K562 (cell line): ENCODE measurements at regions not wholly inside any gene's neighbourhood (a gene's known extent, or its start where the extent isn't known, plus 50 kb on each side); places are given as distances from the start of the nearest gene placed in this dataset.

Experiments used
- ATAC-seq: fragments of 200-7000 bp; cut with Tn5 transposase; 3 replicates; pipeline ENCODE4 v1.9.1; 2020; ENCODE audit warnings: moderate library complexity
- BruUV-seq: library from RNA; stranded (reverse); fragments of 400-500 nt; replicated peaks from 2 replicates; lab custom pipeline; 2021; lab: Mats Ljungman, UMichigan
- CTCF ChIA-PET: fragments of 300-600 bp; formaldehyde crosslinking; extraction: SDS; loops from one replicate; lab custom pipeline; 2021; ENCODE audit warnings: low intra/inter-chr PET ratio; lab: Yijun Ruan, JAX
- POLR2A ChIA-PET: fragments of 300-600, 350-650 bp; sonication (Branson Sonifier 250); formaldehyde crosslinking; extraction: SDS; loops from one replicate; lab custom pipeline; 2021; ENCODE audit warnings: antibody characterized with exemption, inconsistent platforms; lab: Yijun Ruan, JAX
- DNase-seq, 4 experiments: peaks; one replicate each; pipeline versions ENCODE4 v3.0.0 to v3.0.0-alpha.2; 2011 to 2018; ENCODE audit warnings: low spot score in 3 of 4, mixed read lengths in 3 of 4; ENCODE audit errors: extremely low read depth in 1 of 4
- FAIRE-seq: peaks from 2 replicates; lab custom pipeline; 2011; peaks lifted over from hg19 to GRCh38; lab: Jason Lieb, UNC
- H2AFZ ChIP-seq: 2 replicates; pipeline ENCODE4 v1.6.0; 2011; ENCODE audit warnings: low read depth, low read length, control low read depth, inconsistent platforms
- H3K27ac ChIP-seq: fragments of 200-600 bp; 3 replicates; pipeline ENCODE4 v1.8.0; 2011; ENCODE audit warnings: low read depth, mild to moderate bottlenecking, control low read depth, inconsistent platforms, low read length, moderate library complexity, mixed read lengths; ENCODE audit errors: extremely low read depth
- H3K27me3 ChIP-seq, 2 experiments: fragments of 300-600 bp in 1 of 2; 2 replicates in 1 of 2; 3 replicates in 1 of 2; pipeline versions ENCODE4 v1.6.0 to v1.8.0; 2011; ENCODE audit warnings: inconsistent platforms in 2 of 2, low read length in 2 of 2, mild to moderate bottlenecking in 1 of 2, mixed read lengths in 1 of 2, moderate library complexity in 1 of 2; ENCODE audit not compliant: control insufficient read depth in 2 of 2, insufficient read depth in 2 of 2
- H3K36me3 ChIP-seq: fragments of 300-600 bp; 3 replicates; pipeline ENCODE4 v1.8.0; 2011; ENCODE audit warnings: mild to moderate bottlenecking, low read length, inconsistent platforms; ENCODE audit not compliant: control insufficient read depth, insufficient read depth
- H3K4me1 ChIP-seq, 2 experiments: fragments of 200-600 bp in 1 of 2; replicated peaks in 1 of 2; 2 replicates in 1 of 2; 3 replicates in 1 of 2; pipeline versions ENCODE4 v1.5.1 to v1.8.0; 2011; ENCODE audit warnings: inconsistent platforms in 2 of 2, low read length in 2 of 2, mild to moderate bottlenecking in 1 of 2, mixed read lengths in 1 of 2, moderate library complexity in 1 of 2; ENCODE audit not compliant: control insufficient read depth in 2 of 2, insufficient read depth in 2 of 2
- H3K4me2 ChIP-seq: 2 replicates; pipeline ENCODE4 v1.6.1; 2011; ENCODE audit warnings: low read length, control low read depth, inconsistent platforms, mixed read lengths; ENCODE audit not compliant: insufficient read depth
- H3K4me3 ChIP-seq: fragments of 200-600 bp; sonication (generic), shearing (Covaris generic); 2 replicates; pipeline ENCODE4 v1.5.1; 2016; ENCODE audit warnings: control low read depth, inconsistent platforms
- H3K79me2 ChIP-seq: fragments of 200-600 bp; 3 replicates; pipeline ENCODE4 v1.8.0; 2011; ENCODE audit warnings: low read length, inconsistent platforms; ENCODE audit not compliant: control insufficient read depth, insufficient read depth
- H3K9ac ChIP-seq, 2 experiments: 2 replicates each; pipeline versions ENCODE4 v1.6.0 to v1.6.1; 2011; ENCODE audit warnings: low read depth in 2 of 2, low read length in 2 of 2, control low read depth in 1 of 2, inconsistent platforms in 1 of 2, mild to moderate bottlenecking in 1 of 2, mixed read lengths in 1 of 2; ENCODE audit not compliant: insufficient read depth in 1 of 2
- H3K9me1 ChIP-seq: one replicate; pipeline ENCODE4 v1.6.0; 2011; ENCODE audit warnings: inconsistent platforms, mild to moderate bottlenecking, low read length, moderate library complexity; ENCODE audit not compliant: control insufficient read depth, insufficient read depth
- H3K9me3 ChIP-seq: replicated peaks from 2 replicates; pipeline ENCODE4 v1.5.1; 2011; ENCODE audit warnings: low read depth, low read length, inconsistent platforms; ENCODE audit not compliant: control insufficient read depth, insufficient read depth
- H4K20me1 ChIP-seq: replicated peaks from 2 replicates; pipeline ENCODE4 v1.6.1; 2011; ENCODE audit warnings: low read length, inconsistent platforms, mixed read lengths; ENCODE audit not compliant: control insufficient read depth, insufficient read depth
- BDP1 ChIP-seq: IDR thresholded peaks from 3 replicates; pipeline ENCODE4 v1.6.1; 2011; ENCODE audit not compliant: insufficient read length, insufficient read depth
- CBFA2T2 ChIP-seq: fragments of 450-650 bp; conservative IDR thresholded peaks from 2 replicates; pipeline ENCODE4 v1.6.1; 2017; ENCODE audit warnings: mild to moderate bottlenecking
- CBX2 ChIP-seq: fragments of 200-600 bp; sonication (generic); IDR thresholded peaks from one replicate; pipeline ENCODE4 v1.6.1; 2012; ENCODE audit warnings: mild to moderate bottlenecking, low read length, inconsistent platforms; ENCODE audit not compliant: insufficient read depth, poor library complexity, severe bottlenecking
- DMBX1 ChIP-seq: fragments of 250-450 bp; sonication (Bioruptor Pico); IDR thresholded peaks from 2 replicates; pipeline ENCODE4 v1.8.0; 2022; ENCODE audit warnings: inconsistent platforms, mild to moderate bottlenecking, moderate library complexity, borderline replicate concordance
- E2F6 ChIP-seq, 2 experiments: IDR thresholded peaks; 2 replicates each; pipeline ENCODE4 v1.6.1; 2011; ENCODE audit warnings: borderline replicate concordance in 1 of 2, control low read depth in 1 of 2, low read depth in 1 of 2, low read length in 1 of 2, mild to moderate bottlenecking in 1 of 2, mixed read lengths in 1 of 2, moderate library complexity in 1 of 2; ENCODE audit not compliant: insufficient read depth in 1 of 2, insufficient read length in 1 of 2, poor library complexity in 1 of 2, severe bottlenecking in 1 of 2; ENCODE audit errors: extremely low read depth in 1 of 2
- ILK ChIP-seq: fragments of 450-650 bp; IDR thresholded peaks from 2 replicates; pipeline ENCODE4 v1.6.1; 2016; ENCODE audit warnings: missing genetic modification characterization, low read depth, mild to moderate bottlenecking, missing compliant biosample characterization, moderate library complexity, borderline replicate concordance
- NFIX ChIP-seq: fragments of 250-450 bp; sonication (Bioruptor Pico); IDR thresholded peaks from 2 replicates; pipeline ENCODE4 v1.4.0; 2020; ENCODE audit warnings: low read depth, mild to moderate bottlenecking, moderate library complexity
- TAL1 ChIP-seq: fragments of 450-650 bp; IDR thresholded peaks from 2 replicates; pipeline ENCODE4 v1.6.1; 2016; ENCODE audit warnings: mild to moderate bottlenecking
- ZNF589 ChIP-seq: fragments of 200-800 bp; sonication (Bioruptor generic); IDR thresholded peaks from 2 replicates; pipeline ENCODE4 v1.6.1; 2016; ENCODE audit warnings: low read depth, missing genetic modification characterization, missing compliant biosample characterization
- WGBS: fragments of 100-300 bp; shearing (Covaris generic); methylation state at CpG from one replicate; pipeline ENCODE4 v1.1.6; 2016; ENCODE audit warnings: low coverage, mixed read lengths; ENCODE audit not compliant: insufficient coverage; ENCODE audit errors: missing lambda C conversion rate; 5-methylcytosine and 5-hydroxymethylcytosine counted together
- in situ Hi-C: fragments of 300-500 bp; cut with MboI; formaldehyde crosslinking; loops from 4 replicates; pipeline ENCODE4 v1.15.0; 2018; ENCODE audit warnings: inconsistent platforms, mixed read lengths
- intact Hi-C: fragments of 100-400 bp; cut with micrococcal nuclease; formaldehyde crosslinking; loops from 2 replicates; pipeline ENCODE4 v1.14.2; 2022
- TF ChIP-seq, protein P1 (sequence below): IDR thresholded peaks from 2 replicates; pipeline ENCODE4 v1.6.1; 2014; ENCODE audit warnings: antibody characterized with exemption

DNA sequence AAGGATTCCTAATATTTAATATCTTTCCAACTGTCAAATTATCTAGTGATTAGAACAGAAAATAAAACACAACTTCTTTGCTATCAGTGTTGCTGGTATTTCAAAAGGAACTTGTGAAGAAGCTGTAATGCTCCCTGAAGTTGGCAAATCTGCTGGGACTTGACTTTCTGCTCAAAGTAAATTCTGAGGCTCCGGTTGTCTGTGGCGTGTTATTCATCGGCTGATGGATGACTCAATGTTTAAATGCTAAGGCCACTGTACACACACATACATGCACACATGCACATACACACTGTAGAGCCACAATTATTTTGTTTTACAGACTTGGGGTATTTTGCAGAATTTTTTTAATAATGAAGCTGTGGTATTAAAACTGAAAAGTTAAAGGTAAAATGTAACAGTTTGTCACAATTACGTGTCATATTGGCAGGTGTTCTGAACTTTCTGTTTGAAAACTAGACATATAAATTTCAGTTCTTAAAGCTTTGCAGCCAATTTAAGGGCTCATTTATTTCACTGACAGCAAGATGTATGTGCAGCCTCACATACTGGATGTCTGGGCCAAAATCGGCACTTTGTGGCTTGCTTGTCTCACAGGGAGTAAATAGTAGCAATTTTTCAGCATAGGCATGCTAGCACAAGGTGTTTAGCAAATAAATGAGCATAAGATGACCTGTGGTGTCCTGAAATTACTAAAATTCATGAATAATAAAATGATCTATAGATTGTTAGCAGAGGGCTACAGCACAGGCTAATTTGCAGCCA, 1691.7 kb upstream of the PCDH20 start:
- CTCF ChIA-PET, result no interaction called here
- no peak for ATAC-seq
- H3K9ac ChIP-seq, result no peak overlapping the region

GRCh38 chr13:63094717-63095116, 1679.1 kb upstream of the PCDH20 start:
- H3K4me1 ChIP-seq, result no peaks in the 10 kb centered on the region
- H4K20me1 ChIP-seq, result no peaks in the 10 kb centered on the region
- no peak overlapping the region for H3K4me2 ChIP-seq
- 0% methylated on average over 1 of the region's 1 CpG for WGBS
- no peaks in the 10 kb centered on the region for H3K9me3 ChIP-seq
- in situ Hi-C loops, result no loop called here
- CTCF ChIA-PET, result no interaction called here
- POLR2A ChIA-PET, result no interaction called here
- H3K79me2 ChIP-seq, result no peaks in the 10 kb centered on the region
- ATAC-seq (no peak), DNase-seq (no peak), FAIRE-seq (no peak)
- no peaks in the 10 kb centered on the region for H3K36me3 ChIP-seq
- no peak overlapping the region for H3K9ac ChIP-seq
- H3K27ac ChIP-seq, result no peak overlapping the region
- H3K27me3 ChIP-seq, result no peaks in the 10 kb centered on the region
- no peaks in the 10 kb centered on the region for H3K9me1 ChIP-seq
- intact Hi-C loops, result no loop called here
- no TSS peak for BruUV-seq
- H3K4me3 ChIP-seq, result no peak overlapping the region
- no peak overlapping the region for H2AFZ ChIP-seq
- no peak for TF ChIP-seq E2F6 (IDR thresholded peaks at IDR 0.05; ENCODE audit: borderline replicate concordance in 1 of 2, extremely low read depth in 1 of 2, insufficient read depth in 1 of 2, insufficient read length in 1 of 2, low read depth in 1 of 2, low read length in 1 of 2, poor library complexity in 1 of 2, severe bottlenecking in 1 of 2)
- TF ChIP-seq CBFA2T2, result no peak
- TF ChIP-seq BDP1, result no peak
- TF ChIP-seq CBX2, result no peak
- no peak for TF ChIP-seq DMBX1
- no peak for TF ChIP-seq TAL1
- TF ChIP-seq ZNF589 (CRISPR knock-in tag), result no peak
- TF ChIP-seq, protein P1, sequence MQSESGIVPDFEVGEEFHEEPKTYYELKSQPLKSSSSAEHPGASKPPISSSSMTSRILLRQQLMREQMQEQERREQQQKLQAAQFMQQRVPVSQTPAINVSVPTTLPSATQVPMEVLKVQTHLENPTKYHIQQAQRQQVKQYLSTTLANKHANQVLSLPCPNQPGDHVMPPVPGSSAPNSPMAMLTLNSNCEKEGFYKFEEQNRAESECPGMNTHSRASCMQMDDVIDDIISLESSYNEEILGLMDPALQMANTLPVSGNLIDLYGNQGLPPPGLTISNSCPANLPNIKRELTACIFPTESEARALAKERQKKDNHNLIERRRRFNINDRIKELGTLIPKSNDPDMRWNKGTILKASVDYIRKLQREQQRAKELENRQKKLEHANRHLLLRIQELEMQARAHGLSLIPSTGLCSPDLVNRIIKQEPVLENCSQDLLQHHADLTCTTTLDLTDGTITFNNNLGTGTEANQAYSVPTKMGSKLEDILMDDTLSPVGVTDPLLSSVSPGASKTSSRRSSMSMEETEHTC, result no peak

More for the DNA sequence above, 1691.7 kb upstream of the PCDH20 start:
- DNase-seq (no peak), FAIRE-seq (no peak)
- Histone ChIP-seq H4K20me1 (no peaks in the 10 kb centered on the region), H3K4me2 (no peak overlapping the region), H3K27ac (no peak overlapping the region), H2AFZ (no peak overlapping the region), H3K4me3 (no peak overlapping the region), H3K9me3 (no peaks in the 10 kb centered on the region), H3K4me1 (no peaks in the 10 kb centered on the region), H3K36me3 (no peaks in the 10 kb centered on the region), H3K79me2 (no peaks in the 10 kb centered on the region), H3K27me3 (no peaks in the 10 kb centered on the region), H3K9me1 (no peaks in the 10 kb centered on the region)
- POLR2A ChIA-PET, result no interaction called here
- no TSS peak for BruUV-seq
- in situ Hi-C loops, result no loop called here
- TF ChIP-seq NFIX (CRISPR knock-in tag) (no peak), ILK (tag) (no peak)
- intact Hi-C loops, result no loop called here
- 0% methylated on average over 4 of the region's 5 CpGs for WGBS
